Dedifferentiated amniotic fluid mesenchymal stem cell (primary cell): ENCODE measurements at regions not wholly inside any gene's neighbourhood (a gene's known extent, or its start where the extent isn't known, plus 50 kb on each side); places are given as distances from the start of the nearest gene placed in this dataset.

Experiments used
- DNase-seq: peaks from one replicate; pipeline ENCODE4 v3.0.0-alpha.2; 2016; ENCODE audit errors: extremely low spot score

- no peak for DNase-seq
Observed at GRCh38 chr2:116645155-116645554, 1169.3 kb upstream of the DDX18 start.

- no peak for DNase-seq
Observed at GRCh38 chr2:116668691-116669090, 1145.8 kb upstream of the DDX18 start.

GRCh38 chr2:116669782-116670181, 1144.7 kb upstream of the DDX18 start:
- no peak for DNase-seq

- DNase-seq = no peak
Observed at GRCh38 chr2:116674188-116674587, 1140.3 kb upstream of the DDX18 start.

- DNase-seq = no peak
Observed at GRCh38 chr2:116676776-116677175, 1137.7 kb upstream of the DDX18 start.

- no peak for DNase-seq
Observed at GRCh38 chr2:116680256-116680936, 1134.1 kb upstream of the DDX18 start.

- no peak for DNase-seq
Observed at GRCh38 chr2:116687371-116687770, 1127.1 kb upstream of the DDX18 start.

- no peak for DNase-seq
Observed at GRCh38 chr2:116692988-116693387, 1121.5 kb upstream of the DDX18 start.

- DNase-seq = no peak
Observed at GRCh38 chr2:116696223-116696622, 1118.3 kb upstream of the DDX18 start.

- no peak for DNase-seq
Observed at GRCh38 chr2:116696903-116697302, 1117.6 kb upstream of the DDX18 start.

- no peak for DNase-seq
Observed at GRCh38 chr2:116706396-116706795, 1108.1 kb upstream of the DDX18 start.

GRCh38 chr2:116716038-116716437, 1098.5 kb upstream of the DDX18 start:
- no peak for DNase-seq

- DNase-seq = no peak
Observed at GRCh38 chr2:116716444-116716843, 1098.0 kb upstream of the DDX18 start.

- no peak for DNase-seq
Observed at GRCh38 chr2:116717832-116718231, 1096.7 kb upstream of the DDX18 start.

GRCh38 chr2:116718451-116718850, 1096.0 kb upstream of the DDX18 start:
- DNase-seq = no peak

- DNase-seq = no peak
Observed at GRCh38 chr2:116719836-116720235, 1094.7 kb upstream of the DDX18 start.

- no peak for DNase-seq
Observed at GRCh38 chr2:116724550-116724949, 1089.9 kb upstream of the DDX18 start.

GRCh38 chr2:116732322-116732721, 1082.2 kb upstream of the DDX18 start:
- no peak for DNase-seq

- no peak for DNase-seq
Observed at GRCh38 chr2:116733699-116734098, 1080.8 kb upstream of the DDX18 start.

- DNase-seq = no peak
Observed at GRCh38 chr2:116737951-116738350, 1076.5 kb upstream of the DDX18 start.

- DNase-seq = no peak
Observed at GRCh38 chr2:116747103-116747502, 1067.4 kb upstream of the DDX18 start.

GRCh38 chr2:116749994-116750393, 1064.5 kb upstream of the DDX18 start:
- no peak for DNase-seq

GRCh38 chr2:116754381-116755101, 1060.0 kb upstream of the DDX18 start:
- no peak for DNase-seq

GRCh38 chr2:116761864-116762263, 1052.6 kb upstream of the DDX18 start:
- no peak for DNase-seq
